Astrocyte (in vitro differentiated cells and primary cell): ENCODE measurements at regions not wholly inside any gene's neighbourhood (a gene's known extent, or its start where the extent isn't known, plus 50 kb on each side); places are given as distances from the start of the nearest gene placed in this dataset.

Experiments
- EZH2 ChIP-seq: IDR thresholded peaks from 2 replicates; pipeline ENCODE4 v1.6.1; 2012; ENCODE audit warnings: mild to moderate bottlenecking, low read length, inconsistent platforms; ENCODE audit not compliant: insufficient read depth
- TF ChIP-seq, protein P1 (sequence below): IDR thresholded peaks from 2 replicates; pipeline ENCODE4 v1.5.1; 2011; ENCODE audit warnings: low read depth, mild to moderate bottlenecking, inconsistent platforms, low read length, moderate library complexity; ENCODE audit not compliant: insufficient read depth

DNA sequence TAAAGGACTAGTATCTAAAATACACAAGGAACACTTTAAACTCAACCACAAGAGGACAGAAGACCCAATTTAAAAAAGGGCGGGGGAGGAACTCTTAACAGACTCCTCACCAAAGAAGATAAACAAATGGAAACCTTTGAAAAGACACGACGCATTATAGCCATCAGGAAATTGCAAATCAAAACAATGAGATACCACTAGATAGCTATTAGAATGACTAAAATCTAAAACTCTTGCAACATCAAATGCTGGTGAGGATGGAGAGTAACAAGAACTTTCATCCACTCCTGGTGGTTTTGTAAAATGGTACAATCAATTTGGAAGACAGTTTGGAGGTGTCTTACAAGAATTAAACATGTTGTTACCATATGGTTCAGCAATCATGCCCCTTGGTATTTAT lies 708.2 kb downstream of the BRINP3 start:
- TF ChIP-seq, protein P1, sequence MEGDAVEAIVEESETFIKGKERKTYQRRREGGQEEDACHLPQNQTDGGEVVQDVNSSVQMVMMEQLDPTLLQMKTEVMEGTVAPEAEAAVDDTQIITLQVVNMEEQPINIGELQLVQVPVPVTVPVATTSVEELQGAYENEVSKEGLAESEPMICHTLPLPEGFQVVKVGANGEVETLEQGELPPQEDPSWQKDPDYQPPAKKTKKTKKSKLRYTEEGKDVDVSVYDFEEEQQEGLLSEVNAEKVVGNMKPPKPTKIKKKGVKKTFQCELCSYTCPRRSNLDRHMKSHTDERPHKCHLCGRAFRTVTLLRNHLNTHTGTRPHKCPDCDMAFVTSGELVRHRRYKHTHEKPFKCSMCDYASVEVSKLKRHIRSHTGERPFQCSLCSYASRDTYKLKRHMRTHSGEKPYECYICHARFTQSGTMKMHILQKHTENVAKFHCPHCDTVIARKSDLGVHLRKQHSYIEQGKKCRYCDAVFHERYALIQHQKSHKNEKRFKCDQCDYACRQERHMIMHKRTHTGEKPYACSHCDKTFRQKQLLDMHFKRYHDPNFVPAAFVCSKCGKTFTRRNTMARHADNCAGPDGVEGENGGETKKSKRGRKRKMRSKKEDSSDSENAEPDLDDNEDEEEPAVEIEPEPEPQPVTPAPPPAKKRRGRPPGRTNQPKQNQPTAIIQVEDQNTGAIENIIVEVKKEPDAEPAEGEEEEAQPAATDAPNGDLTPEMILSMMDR, result no peak
- no peak for TF ChIP-seq EZH2
